HepG2 (cell line): ENCODE measurements at regions not wholly inside any gene's neighbourhood (a gene's known extent, or its start where the extent isn't known, plus 50 kb on each side); places are given as distances from the start of the nearest gene placed in this dataset.

ENCODE experiments used
- ATAC-seq: fragments of 200-7000 bp; cut with Tn5 transposase; 3 replicates; pipeline ENCODE4 v1.9.1; 2020; ENCODE audit warnings: mild to moderate bottlenecking, moderate library complexity
- BruUV-seq: library from RNA; stranded (reverse); fragments of 400-500 nt; replicated peaks from 2 replicates; lab custom pipeline; 2021; lab: Mats Ljungman, UMichigan
- CTCF ChIA-PET: fragments of 300-600 bp; formaldehyde crosslinking; extraction: SDS; loops from one replicate; lab custom pipeline; 2021; ENCODE audit warnings: low total read pairs, inconsistent platforms, low intra/inter-chr PET ratio; lab: Yijun Ruan, JAX
- POLR2A ChIA-PET: fragments of 350-600 bp; sonication (Branson Sonifier 250); formaldehyde crosslinking; loops from one replicate; lab custom pipeline; 2020; ENCODE audit warnings: antibody characterized with exemption, inconsistent platforms; lab: Yijun Ruan, JAX
- DNase-seq: peaks from one replicate; pipeline ENCODE4 v3.0.0-alpha.2; 2015; ENCODE audit warnings: low spot score
- FAIRE-seq: peaks from 3 replicates; lab custom pipeline; 2011; peaks lifted over from hg19 to GRCh38; lab: Jason Lieb, UNC
- H2AFZ ChIP-seq: one replicate; pipeline ENCODE4 v1.6.1; 2011; ENCODE audit warnings: low read length, inconsistent platforms
- H3K27ac ChIP-seq: fragments of 300-600 bp; 3 replicates; pipeline ENCODE4 v1.8.0; 2011; ENCODE audit warnings: mixed run types, mild to moderate bottlenecking, mixed read lengths, low read length, inconsistent platforms; ENCODE audit not compliant: insufficient read depth; ENCODE audit errors: extremely low read length
- H3K27me3 ChIP-seq, 2 experiments: fragments of 200-600 bp in 1 of 2; 2 replicates in 1 of 2; 3 replicates in 1 of 2; pipeline versions ENCODE4 v1.6.0 to v1.8.0; 2011; ENCODE audit warnings: low read length in 2 of 2, mild to moderate bottlenecking in 2 of 2, moderate library complexity in 2 of 2, inconsistent platforms in 1 of 2; ENCODE audit not compliant: insufficient read depth in 2 of 2, control insufficient read depth in 1 of 2
- H3K36me3 ChIP-seq, 2 experiments: fragments of 200-600 bp in 1 of 2; replicated peaks in 1 of 2; 2 replicates in 1 of 2; 3 replicates in 1 of 2; pipeline versions ENCODE4 v1.5.1 to v1.8.0; 2011; ENCODE audit warnings: low read length in 2 of 2, inconsistent platforms in 1 of 2; ENCODE audit not compliant: insufficient read depth in 2 of 2, control insufficient read depth in 1 of 2
- H3K4me1 ChIP-seq: 2 replicates; pipeline ENCODE4 v1.5.1; 2012; ENCODE audit warnings: low read length, inconsistent platforms; ENCODE audit not compliant: insufficient read depth
- H3K4me2 ChIP-seq: 2 replicates; pipeline ENCODE4 v1.6.0; 2011; ENCODE audit warnings: low read depth, low read length, inconsistent platforms
- H3K4me3 ChIP-seq, 3 experiments: fragments of 200-600 bp in 1 of 3; sonication (generic), shearing (Covaris generic) in 1 of 3; replicated peaks in 1 of 3; 2 replicates each; pipeline ENCODE4 v1.5.1; 2011 to 2016; ENCODE audit warnings: low read length in 3 of 3, inconsistent platforms in 2 of 3, low read depth in 2 of 3, mild to moderate bottlenecking in 2 of 3, control low read depth in 1 of 3, mixed read lengths in 1 of 3; ENCODE audit not compliant: insufficient read depth in 1 of 3
- H3K79me2 ChIP-seq: one replicate; pipeline ENCODE4 v1.6.1; 2011; ENCODE audit warnings: low read length, inconsistent platforms; ENCODE audit not compliant: insufficient read depth
- H3K9ac ChIP-seq: 2 replicates; pipeline ENCODE4 v1.6.0; 2011; ENCODE audit warnings: mild to moderate bottlenecking, low read depth, low read length, inconsistent platforms; ENCODE audit not compliant: insufficient read depth
- H3K9me3 ChIP-seq: 2 replicates; pipeline ENCODE4 v1.5.1; 2012; ENCODE audit warnings: mild to moderate bottlenecking, low read length
- H4K20me1 ChIP-seq: 2 replicates; pipeline ENCODE4 v1.6.0; 2011; ENCODE audit warnings: inconsistent platforms, mild to moderate bottlenecking, low read length, moderate library complexity; ENCODE audit not compliant: insufficient read depth
- GMEB2 ChIP-seq: IDR thresholded peaks from 2 replicates; pipeline ENCODE4 v1.6.1; 2016; ENCODE audit warnings: missing biosample characterization, missing genetic modification reagents, low read depth
- RNF2 ChIP-seq: fragments of 450-650 bp; conservative IDR thresholded peaks from 2 replicates; pipeline ENCODE4 v1.6.1; 2016; ENCODE audit warnings: low read depth
- SRSF4 ChIP-seq: fragments of 200-400 bp; formaldehyde crosslinking; IDR thresholded peaks from one replicate; pipeline ENCODE4 v1.6.1; 2018; ENCODE audit warnings: mild to moderate bottlenecking, low read depth, low read length, moderate library complexity; ENCODE audit not compliant: poor library complexity, severe bottlenecking
- SSRP1 ChIP-seq: IDR thresholded peaks from 2 replicates; pipeline ENCODE4 v1.6.1; 2016; ENCODE audit warnings: control low read depth
- ZFP91 ChIP-seq: sonication (generic); formaldehyde crosslinking; IDR thresholded peaks from 2 replicates; pipeline ENCODE4 v1.9.0; 2022; ENCODE audit warnings: missing genetic modification reagents, mild to moderate bottlenecking, borderline replicate concordance
- ZNF383 ChIP-seq: sonication (generic); formaldehyde crosslinking; IDR thresholded peaks from 2 replicates; pipeline ENCODE4 v1.4.0; 2020; ENCODE audit warnings: missing genetic modification reagents, mild to moderate bottlenecking, borderline replicate concordance
- ZNF484 ChIP-seq: sonication (generic); formaldehyde crosslinking; IDR thresholded peaks from 2 replicates; pipeline ENCODE4 v1.5.1; 2020; ENCODE audit warnings: mild to moderate bottlenecking, low read depth, missing genetic modification reagents, borderline replicate concordance
- ZNF547 ChIP-seq: sonication (generic); formaldehyde crosslinking; IDR thresholded peaks from 2 replicates; pipeline ENCODE4 v1.5.1; 2020; ENCODE audit warnings: mild to moderate bottlenecking, missing genetic modification reagents
- ZNF557 ChIP-seq: sonication (generic); formaldehyde crosslinking; IDR thresholded peaks from 2 replicates; pipeline ENCODE4 v1.4.0; 2020; ENCODE audit warnings: missing genetic modification reagents
- ZNF879 ChIP-seq: sonication (generic); formaldehyde crosslinking; IDR thresholded peaks from 2 replicates; pipeline ENCODE4 v1.8.1; 2023; ENCODE audit warnings: missing genetic modification reagents
- ZSCAN31 ChIP-seq: sonication (generic); formaldehyde crosslinking; IDR thresholded peaks from 2 replicates; pipeline ENCODE4 v1.5.0; 2020; ENCODE audit warnings: low read depth, mild to moderate bottlenecking, missing genetic modification reagents
- whole genome bisulfite sequencing: methylation state at CpG from one replicate; pipeline ENCODE4 v1.1.6; 2017; ENCODE audit warnings: low lambda C conversion rate; 5-methylcytosine and 5-hydroxymethylcytosine counted together
- in situ Hi-C: cut with HindIII; loops from 2 replicates; pipeline ENCODE4 v1.10.0; 2017; ENCODE audit warnings: low pct_unique_long_range_greater_than_20kb; ENCODE audit not compliant: extremely low pct_ligation_motif_present
- intact Hi-C: fragments of 100-400 bp; cut with micrococcal nuclease; formaldehyde crosslinking; loops from one replicate; pipeline ENCODE4 v1.10.0; 2022; ENCODE audit not compliant: unreplicated experiment

DNA sequence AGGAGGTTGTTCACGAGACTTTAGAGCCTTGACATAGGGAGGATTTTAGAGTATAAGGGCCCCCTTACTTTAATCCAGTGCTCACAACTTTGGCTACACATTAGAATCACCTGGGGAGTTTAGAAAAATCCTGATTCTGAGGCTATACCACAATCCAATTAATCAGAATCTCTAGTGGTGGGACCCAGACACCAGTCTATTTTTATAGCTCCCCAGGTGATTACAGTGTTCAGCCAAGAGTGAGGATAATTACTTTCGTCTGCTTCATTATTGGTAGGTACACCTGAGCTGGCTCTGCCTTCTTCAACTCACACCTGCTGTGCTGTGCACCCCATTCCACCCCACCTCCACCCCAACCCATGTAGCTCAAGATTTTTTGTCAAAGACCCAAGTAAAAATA, 141.3 kb upstream of the EPB41L4A start:
- no peaks in the 10 kb centered on the region; a peak in 1 of 5 replicates for H3K27me3 ChIP-seq
- no peaks in the 10 kb centered on the region for H4K20me1 ChIP-seq
- ATAC-seq (no peak), FAIRE-seq (no peak), DNase-seq (no peak)
- H3K27ac ChIP-seq: no peak overlapping the region
- no peak overlapping the region for H3K4me2 ChIP-seq
- no peaks in the 10 kb centered on the region for H3K36me3 ChIP-seq
- no peaks in the 10 kb centered on the region for H3K4me1 ChIP-seq
- intact Hi-C loops (no loop called here), in situ Hi-C loops (no loop called here)
- no peaks in the 10 kb centered on the region for H3K79me2 ChIP-seq
- H3K9ac ChIP-seq: no peak overlapping the region
- H3K4me3 ChIP-seq: no peak overlapping the region
- TF ChIP-seq GMEB2 (CRISPR knock-in tag): no peak
- TF ChIP-seq ZNF484 (CRISPR knock-in tag): no peak
- TF ChIP-seq ZNF547 (CRISPR knock-in tag): no peak
- TF ChIP-seq ZSCAN31 (CRISPR knock-in tag): no peak
- BruUV-seq: no TSS peak
- CTCF ChIA-PET: no interaction called here
- 4% methylated on average over 2 of the region's 2 CpGs for WGBS
- no peak overlapping the region for H2AFZ ChIP-seq
- H3K9me3 ChIP-seq: peaks cover 25% of the 10 kb centered on the region
- POLR2A ChIA-PET: no interaction called here

DNA sequence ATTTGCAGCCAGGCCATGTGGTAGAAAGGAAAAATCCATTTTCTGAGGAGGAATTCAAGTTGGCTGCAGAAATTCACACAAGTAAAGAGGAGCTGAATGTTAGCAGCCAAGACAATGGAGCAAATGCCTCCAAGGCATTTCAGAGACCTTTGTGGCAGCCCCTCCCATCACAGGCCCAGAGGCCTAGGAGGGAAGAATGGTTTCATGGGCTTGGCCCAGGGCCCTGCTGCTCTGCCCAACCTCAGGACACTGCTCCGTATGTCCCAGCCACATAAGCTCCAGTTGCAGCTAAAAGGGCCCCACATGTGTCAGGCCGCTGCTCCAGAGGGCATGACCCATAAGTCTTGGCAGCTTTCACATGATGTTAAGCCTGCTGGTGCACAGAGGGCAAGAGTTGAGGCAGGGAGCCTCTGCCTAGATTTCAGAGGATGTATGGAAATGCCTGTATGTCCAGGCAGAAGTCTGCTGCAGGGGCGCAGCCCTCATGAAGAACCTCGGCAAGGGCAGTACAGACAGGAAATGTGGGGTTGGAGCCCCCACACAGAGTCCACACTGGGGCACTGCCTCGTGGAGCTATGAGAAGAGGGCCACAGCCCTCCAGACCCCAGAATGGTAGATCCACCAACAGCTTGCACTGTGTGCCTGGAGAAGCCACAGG, 144.2 kb upstream of the EPB41L4A start:
- in situ Hi-C loops: no loop called here
- no peak for FAIRE-seq
- H3K27ac ChIP-seq: no peak overlapping the region

More for the DNA sequence above, 144.2 kb upstream of the EPB41L4A start:
- TF ChIP-seq ZNF383 (CRISPR knock-in tag) (no peak), ZNF557 (CRISPR knock-in tag) (no peak), ZNF879 (no peak), SRSF4 (no peak), ZFP91 (CRISPR knock-in tag) (no peak), RNF2 (no peak), SSRP1 (CRISPR knock-in tag) (no peak)
- H2AFZ ChIP-seq: no peak overlapping the region
- no peaks in the 10 kb centered on the region for H3K4me1 ChIP-seq
- H3K4me2 ChIP-seq: no peak overlapping the region
- no peaks in the 10 kb centered on the region for H3K36me3 ChIP-seq
- 13% methylated on average over 1 of the region's 5 CpGs for WGBS
- intact Hi-C loops: no loop called here
- POLR2A ChIA-PET: no interaction called here
- no peak overlapping the region for H3K4me3 ChIP-seq
- H3K27me3 ChIP-seq: no peaks in the 10 kb centered on the region; a peak in 1 of 5 replicates
- CTCF ChIA-PET: no interaction called here
- H3K79me2 ChIP-seq: no peaks in the 10 kb centered on the region
- no peak for ATAC-seq
- BruUV-seq: no TSS peak
- no peak overlapping the region for H3K9ac ChIP-seq
- H4K20me1 ChIP-seq: no peaks in the 10 kb centered on the region
- no peak for DNase-seq
- peaks cover 25% of the 10 kb centered on the region for H3K9me3 ChIP-seq
